ENCODE measurements at regions not wholly inside any gene's neighbourhood (a gene's known extent, or its start where the extent isn't known, plus 50 kb on each side); places are given as distances from the start of the nearest gene placed in this dataset.

- intact Hi-C loops (cut with DNase I; ENCODE audit: low total_unique reads), result no loop called here
- TF ChIP-seq POLR2AphosphoS5 (IDR thresholded peaks at IDR 0.05) (no peak), POLR2A (IDR thresholded peaks at IDR 0.05) (no peak), CTCF (IDR thresholded peaks at IDR 0.05) (no peak)
These were observed 290.7 kb downstream of the SKIDA1 start for GRCh38 chr10:21234761-21235160.

GRCh38 chr10:21230219-21230618 lies 295.3 kb downstream of the SKIDA1 start:
- TF ChIP-seq POLR2A (IDR thresholded peaks at IDR 0.05) (no peak), POLR2AphosphoS5 (IDR thresholded peaks at IDR 0.05) (no peak), CTCF (IDR thresholded peaks at IDR 0.05) (no peak)
- Histone ChIP-seq H3K36me3 (no peaks in the 10 kb centered on the region), H3K4me3 (no peak overlapping the region), H3K4me1 (no peaks in the 10 kb centered on the region), H3K27ac (no peak overlapping the region), H3K27me3 (no peaks in the 10 kb centered on the region), H3K9me3 (no peaks in the 10 kb centered on the region)
- intact Hi-C loops (cut with DNase I; ENCODE audit: low total_unique reads), result no loop called here
- no peak for DNase-seq (ENCODE audit: low spot score in 2 of 2)

More at GRCh38 chr10:21234761-21235160, 290.7 kb downstream of the SKIDA1 start:
- Histone ChIP-seq H3K9me3 (no peaks in the 10 kb centered on the region), H3K4me3 (no peak overlapping the region), H3K4me1 (no peaks in the 10 kb centered on the region), H3K27me3 (no peaks in the 10 kb centered on the region), H3K27ac (no peak overlapping the region), H3K36me3 (no peaks in the 10 kb centered on the region)
- no peak for DNase-seq (ENCODE audit: low spot score in 2 of 2)

- Histone ChIP-seq H3K4me1 (no peaks in the 10 kb centered on the region), H3K36me3 (no peaks in the 10 kb centered on the region), H3K27ac (no peak overlapping the region), H3K27me3 (no peaks in the 10 kb centered on the region), H3K4me3 (no peak overlapping the region), H3K9me3 (peaks cover 0 to 5% of the 10 kb centered on the region in 2 donors)
- no peak for DNase-seq (ENCODE audit: low spot score in 2 of 2)
- intact Hi-C loops (cut with DNase I; ENCODE audit: low total_unique reads), result loop anchor here (5.0 kb wide), 1 partner anchor 849 kb away; no protein-coding TSS in a partner anchor
- TF ChIP-seq CTCF (IDR thresholded peaks at IDR 0.05) (no peak), POLR2AphosphoS5 (IDR thresholded peaks at IDR 0.05) (no peak), POLR2A (IDR thresholded peaks at IDR 0.05) (no peak)
These were observed 307.6 kb downstream of the SKIDA1 start for GRCh38 chr10:21217748-21218367.

- intact Hi-C loops (cut with DNase I; ENCODE audit: low total_unique reads), result loop anchor here (5.0 kb wide), 1 partner anchor 850 kb away; no protein-coding TSS in a partner anchor
- no peak overlapping the region for H3K4me3 ChIP-seq
- H3K27me3 ChIP-seq, result no peaks in the 10 kb centered on the region
- DNase-seq (ENCODE audit: low spot score in 2 of 2), result no peak
- H3K27ac ChIP-seq, result no peak overlapping the region
- TF ChIP-seq CTCF (IDR thresholded peaks at IDR 0.05) (no peak), POLR2AphosphoS5 (IDR thresholded peaks at IDR 0.05) (no peak), POLR2A (IDR thresholded peaks at IDR 0.05) (no peak)
- no peaks in the 10 kb centered on the region for H3K4me1 ChIP-seq
- H3K36me3 ChIP-seq, result no peaks in the 10 kb centered on the region
- H3K9me3 ChIP-seq, result peaks cover 0 to 5% of the 10 kb centered on the region in 2 donors
These were observed 308.4 kb downstream of the SKIDA1 start for GRCh38 chr10:21217107-21217506.

GRCh38 chr10:21214329-21214728 lies 311.2 kb downstream of the SKIDA1 start:
- Histone ChIP-seq H3K27ac (no peak overlapping the region), H3K36me3 (no peaks in the 10 kb centered on the region), H3K27me3 (no peaks in the 10 kb centered on the region), H3K9me3 (peaks cover 0 to 4% of the 10 kb centered on the region in 2 donors), H3K4me1 (no peaks in the 10 kb centered on the region), H3K4me3 (no peak overlapping the region)
- intact Hi-C loops (cut with DNase I; ENCODE audit: low total_unique reads), result no loop called here
- TF ChIP-seq CTCF (IDR thresholded peaks at IDR 0.05) (no peak), POLR2AphosphoS5 (IDR thresholded peaks at IDR 0.05) (no peak), POLR2A (IDR thresholded peaks at IDR 0.05) (no peak)
- DNase-seq (ENCODE audit: low spot score in 2 of 2), result no peak

Data from breast epithelium (tissue), 4 donors.